NB4 (cell line): ENCODE measurements at regions not wholly inside any gene's neighbourhood (a gene's known extent, or its start where the extent isn't known, plus 50 kb on each side); places are given as distances from the start of the nearest gene placed in this dataset.
"Not testable (repeated sequence)": the region's sequence is repeated elsewhere in the genome, so short reads cannot be mapped to it uniquely, and the experiment has no call there.

Experiments
- DNase-seq: peaks from one replicate; pipeline ENCODE4 v3.0.0; 2010; ENCODE audit warnings: low read depth
- H3K4me3 ChIP-seq: one replicate; pipeline ENCODE4 v1.5.1; 2011; ENCODE audit warnings: mild to moderate bottlenecking, low read depth, low read length, moderate library complexity
- MYC ChIP-seq: IDR thresholded peaks from 2 replicates; pipeline ENCODE4 v1.6.1; 2011; ENCODE audit warnings: low read depth, low read length
- POLR2A ChIP-seq: IDR thresholded peaks from 2 replicates; pipeline ENCODE4 v1.6.1; 2011; ENCODE audit warnings: mild to moderate bottlenecking; ENCODE audit not compliant: insufficient read length; ENCODE audit errors: extremely low read depth
- TF ChIP-seq, protein P1 (sequence below): IDR thresholded peaks from 2 replicates; pipeline ENCODE4 v1.6.1; 2011; ENCODE audit warnings: low read depth, low read length
- TF ChIP-seq, protein P2 (sequence below): IDR thresholded peaks from one replicate; pipeline ENCODE4 v1.5.1; 2012; ENCODE audit warnings: low read depth, low read length

DNA sequence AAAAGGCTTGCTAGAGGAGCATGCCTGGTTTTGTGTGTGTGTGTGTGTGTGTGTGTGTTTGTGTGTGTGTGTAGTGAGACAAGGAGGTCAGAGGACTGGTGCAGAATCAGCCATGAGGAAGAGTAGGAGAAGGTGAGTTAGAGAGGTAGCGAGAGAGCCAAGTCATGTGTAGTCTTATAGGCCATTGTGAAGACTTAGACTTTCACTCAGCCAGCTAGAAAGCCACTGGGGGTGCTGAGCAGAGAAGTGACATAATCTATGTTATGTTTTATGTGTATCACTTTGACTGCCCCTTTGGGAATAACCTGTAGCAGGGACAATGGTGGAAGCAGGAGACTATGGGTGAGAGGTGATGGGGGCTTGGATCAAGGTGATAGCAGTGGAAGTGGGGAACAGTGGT lies 180.5 kb upstream of the CLINT1 start:
- DNase-seq = no peak
- H3K4me3 ChIP-seq = no peak overlapping the region
- TF ChIP-seq MYC (no peak), POLR2A (no peak)
- TF ChIP-seq, protein P1, sequence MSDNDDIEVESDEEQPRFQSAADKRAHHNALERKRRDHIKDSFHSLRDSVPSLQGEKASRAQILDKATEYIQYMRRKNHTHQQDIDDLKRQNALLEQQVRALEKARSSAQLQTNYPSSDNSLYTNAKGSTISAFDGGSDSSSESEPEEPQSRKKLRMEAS = no peak
- TF ChIP-seq, protein P2, sequence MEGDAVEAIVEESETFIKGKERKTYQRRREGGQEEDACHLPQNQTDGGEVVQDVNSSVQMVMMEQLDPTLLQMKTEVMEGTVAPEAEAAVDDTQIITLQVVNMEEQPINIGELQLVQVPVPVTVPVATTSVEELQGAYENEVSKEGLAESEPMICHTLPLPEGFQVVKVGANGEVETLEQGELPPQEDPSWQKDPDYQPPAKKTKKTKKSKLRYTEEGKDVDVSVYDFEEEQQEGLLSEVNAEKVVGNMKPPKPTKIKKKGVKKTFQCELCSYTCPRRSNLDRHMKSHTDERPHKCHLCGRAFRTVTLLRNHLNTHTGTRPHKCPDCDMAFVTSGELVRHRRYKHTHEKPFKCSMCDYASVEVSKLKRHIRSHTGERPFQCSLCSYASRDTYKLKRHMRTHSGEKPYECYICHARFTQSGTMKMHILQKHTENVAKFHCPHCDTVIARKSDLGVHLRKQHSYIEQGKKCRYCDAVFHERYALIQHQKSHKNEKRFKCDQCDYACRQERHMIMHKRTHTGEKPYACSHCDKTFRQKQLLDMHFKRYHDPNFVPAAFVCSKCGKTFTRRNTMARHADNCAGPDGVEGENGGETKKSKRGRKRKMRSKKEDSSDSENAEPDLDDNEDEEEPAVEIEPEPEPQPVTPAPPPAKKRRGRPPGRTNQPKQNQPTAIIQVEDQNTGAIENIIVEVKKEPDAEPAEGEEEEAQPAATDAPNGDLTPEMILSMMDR = no peak

DNA sequence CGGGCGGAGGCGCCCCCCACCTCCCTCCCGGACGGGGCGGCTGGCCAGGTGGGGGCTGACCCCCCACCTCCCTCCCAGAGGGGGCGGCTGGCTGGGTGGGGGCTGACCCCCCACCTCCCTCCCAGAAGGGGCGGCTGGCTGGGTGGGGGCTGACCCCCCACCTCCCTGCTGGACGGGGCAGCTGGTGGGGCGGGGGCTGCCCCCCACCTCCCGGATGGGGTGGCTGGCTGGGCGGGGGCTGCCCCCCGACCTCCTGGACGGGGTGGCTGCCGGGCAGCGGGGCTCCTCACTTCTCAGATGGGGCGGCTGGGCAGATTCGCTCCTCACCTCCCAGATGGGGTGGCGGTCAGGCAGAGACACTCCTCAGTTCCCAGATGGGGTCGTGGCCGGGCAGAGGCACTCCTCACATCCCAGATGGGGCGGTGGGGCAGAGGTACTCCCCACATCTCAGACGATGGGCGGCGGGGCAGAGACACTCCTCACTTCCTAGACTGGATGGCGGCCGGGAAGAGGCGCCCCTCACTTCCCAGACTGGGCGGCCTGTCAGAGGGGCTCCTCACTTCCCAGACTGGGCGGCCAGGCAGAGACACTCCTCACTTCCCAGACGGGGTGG lies 178.1 kb upstream of the CLINT1 start:
- DNase-seq, H3K4me3 ChIP-seq: not testable (repeated sequence)

DNA sequence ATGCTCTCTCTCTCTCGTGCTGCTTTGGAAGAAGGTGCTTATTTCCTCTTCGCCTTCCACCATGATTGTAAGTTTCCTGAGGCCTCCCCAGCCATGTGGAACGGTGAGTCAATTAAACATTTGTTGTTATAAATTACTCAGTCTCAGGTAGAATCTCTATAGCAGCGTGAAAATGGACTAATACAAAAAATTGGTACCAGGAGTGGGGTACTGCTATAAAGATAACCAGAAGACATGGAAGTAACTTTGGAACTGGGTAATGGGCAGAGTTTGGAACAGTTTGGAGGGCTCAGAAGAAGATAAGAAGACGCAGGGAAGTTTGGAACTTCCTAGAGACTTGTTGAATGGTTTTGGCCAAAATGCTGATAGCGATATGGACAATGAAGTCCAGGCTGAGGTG lies 175.6 kb upstream of the CLINT1 start:
- not testable (repeated sequence) for H3K4me3 ChIP-seq, DNase-seq

DNA sequence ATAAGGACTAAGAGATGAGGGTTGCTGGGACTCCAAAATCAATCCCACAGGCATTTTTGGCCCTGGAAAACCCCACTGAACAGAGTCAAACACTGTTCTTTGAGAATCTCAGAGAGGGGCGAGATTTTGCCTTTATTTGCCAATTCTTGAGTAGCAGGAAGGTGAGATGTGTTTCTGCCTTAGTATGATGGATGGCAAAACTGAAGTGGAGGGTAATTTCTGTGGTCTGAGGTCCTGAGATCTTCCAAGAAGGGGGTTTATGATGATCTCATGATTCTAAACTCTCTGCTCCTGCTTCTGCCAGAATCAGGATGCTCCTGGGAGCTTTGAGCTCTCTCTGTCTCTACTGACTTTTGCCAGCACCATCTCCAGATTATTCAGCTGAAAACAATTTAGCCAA lies 174.8 kb upstream of the CLINT1 start:
- TF ChIP-seq, protein P1 = no peak
- TF ChIP-seq, protein P2 = no peak
- no peak for TF ChIP-seq MYC
- TF ChIP-seq POLR2A = no peak
- no peak overlapping the region for H3K4me3 ChIP-seq
- no peak for DNase-seq

DNA sequence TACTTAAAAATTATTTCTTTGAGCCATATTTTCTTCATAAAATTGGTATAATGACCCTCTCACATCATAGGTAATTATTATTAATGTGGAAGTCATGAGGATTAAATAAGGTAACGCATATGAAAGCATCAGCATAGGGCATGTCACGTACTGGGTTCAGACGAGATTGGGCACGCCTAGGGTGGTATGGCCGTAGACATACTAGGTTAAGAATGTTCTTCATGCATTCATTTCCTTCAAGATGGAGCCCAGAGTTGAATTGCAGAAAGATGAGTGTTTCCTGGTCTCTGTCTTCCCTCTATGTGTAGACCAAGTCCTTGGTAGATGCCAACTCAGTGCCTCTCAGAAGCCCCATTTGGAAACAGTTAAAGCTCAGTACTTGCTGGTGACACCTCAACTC lies 174.1 kb upstream of the CLINT1 start:
- no peak for DNase-seq
- H3K4me3 ChIP-seq = no peak overlapping the region
- TF ChIP-seq POLR2A (no peak), MYC (no peak)
- TF ChIP-seq, protein P1 = no peak
- TF ChIP-seq, protein P2 = no peak

DNA sequence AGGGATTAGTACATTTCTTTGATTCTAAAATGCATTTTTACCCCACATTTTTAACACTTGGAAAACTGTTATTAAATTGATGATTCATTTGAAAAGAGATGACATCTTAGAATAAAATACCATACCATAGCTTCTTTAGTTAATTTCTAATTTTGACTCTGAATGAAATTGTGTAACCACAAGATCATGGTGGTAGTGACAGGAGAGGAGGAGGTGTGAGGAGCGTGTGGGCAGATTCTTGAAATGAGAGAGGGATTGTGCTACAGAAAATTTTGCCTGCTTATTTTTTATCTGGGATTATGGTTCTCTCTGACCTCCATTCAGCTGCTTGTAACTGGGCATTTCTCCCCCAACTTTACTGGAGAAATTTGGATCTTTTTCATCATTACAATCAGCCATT lies 173.3 kb upstream of the CLINT1 start:
- no peak for DNase-seq
- H3K4me3 ChIP-seq = no peak overlapping the region
- TF ChIP-seq, protein P2 = no peak
- TF ChIP-seq, protein P1 = no peak
- TF ChIP-seq POLR2A = no peak
- TF ChIP-seq MYC = no peak

DNA sequence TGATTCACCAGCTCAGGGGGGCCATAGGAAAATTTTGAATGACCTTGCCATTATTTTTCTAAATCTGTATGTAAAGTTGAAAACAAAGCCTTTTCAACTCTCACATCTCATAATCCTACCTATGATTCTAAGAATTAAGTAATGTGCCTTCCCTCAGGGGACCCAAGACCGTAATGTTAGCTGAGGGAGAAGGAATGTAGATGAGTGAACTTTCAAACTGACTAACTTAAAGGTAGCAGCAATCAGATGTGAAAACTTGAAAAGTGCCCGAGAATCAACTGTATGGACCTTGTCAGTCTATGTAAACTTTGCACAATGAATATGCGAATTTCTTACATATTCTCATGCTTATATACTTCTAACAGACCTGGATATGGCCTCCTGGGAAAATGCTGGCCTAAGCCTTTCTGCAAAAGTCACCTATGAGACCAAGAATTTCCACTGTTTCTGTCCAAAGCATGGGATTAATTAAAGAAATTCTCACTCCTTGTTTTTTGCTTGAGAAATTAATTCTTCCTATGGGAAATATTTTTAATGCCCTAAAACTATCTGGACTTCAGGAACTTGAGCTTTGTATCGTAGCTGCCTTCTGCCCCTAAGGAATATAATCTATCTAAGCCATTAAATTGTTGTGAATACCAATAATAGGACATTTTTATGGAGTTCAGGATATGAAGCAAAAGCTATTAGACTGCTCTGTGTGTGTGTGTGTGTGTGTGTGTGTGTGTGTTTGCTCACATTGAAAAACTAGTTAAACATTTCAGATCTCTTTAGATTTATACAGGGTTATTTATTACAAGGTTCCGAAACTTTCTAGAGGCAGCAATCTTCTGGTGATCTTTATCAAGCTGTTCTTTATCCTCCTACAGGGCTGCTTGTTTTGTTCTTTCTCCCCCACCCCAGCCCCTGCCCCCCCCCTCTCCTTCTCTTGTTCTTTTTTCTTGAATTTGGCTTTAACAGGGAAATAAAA lies 169.1 kb upstream of the CLINT1 start:
- no peak for DNase-seq
- TF ChIP-seq, protein P1 = no peak
- no peak for TF ChIP-seq POLR2A
- TF ChIP-seq MYC = no peak
- TF ChIP-seq, protein P2 = no peak
- H3K4me3 ChIP-seq = no peak overlapping the region
